ENCODE measurements at regions not wholly inside any gene's neighbourhood (a gene's known extent, or its start where the extent isn't known, plus 50 kb on each side); places are given as distances from the start of the nearest gene placed in this dataset.
A peak's percentile ranks its signal among the peaks of the same experiment; 100 is the strongest.

- no peak for DNase-seq
- H3K4me3 Mint-ChIP-seq = no peak overlapping the region
- H3K9me3 Mint-ChIP-seq = no peaks in the 10 kb centered on the region
Measured at GRCh38 chr5:34571677-34572041, 84.5 kb upstream of the RAI14 start.

DNA sequence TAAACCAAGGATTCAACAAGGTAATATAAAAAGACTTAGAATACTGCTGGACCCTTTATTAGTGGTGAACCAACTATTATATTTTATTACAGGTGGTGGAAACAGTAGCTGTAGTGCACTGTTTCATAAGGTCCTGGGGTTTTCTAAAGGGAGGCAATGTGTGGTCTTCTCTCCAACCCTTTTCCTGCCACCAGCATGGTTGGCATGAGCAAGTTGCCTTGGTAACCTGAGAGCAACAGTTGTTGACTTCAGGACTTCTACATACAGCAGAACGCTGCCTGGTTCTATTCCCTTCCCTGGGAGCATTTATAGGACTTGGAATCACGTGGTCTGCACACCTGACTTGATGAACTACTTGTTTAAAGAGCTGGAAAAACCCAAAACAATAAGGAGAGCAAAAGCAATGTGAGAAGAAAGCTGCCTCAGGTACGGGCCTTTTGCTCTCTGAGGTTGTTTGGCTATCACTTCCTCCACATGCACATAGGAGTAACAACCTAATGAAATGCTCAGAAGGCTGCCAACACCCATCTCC is 81.1 kb upstream of the RAI14 start:
- DNase-seq (no peak), ATAC-seq (replicated peaks) (no peak)
- peaks cover 8 to 36% of the 10 kb centered on the region in 2 donors for H3K27me3 Mint-ChIP-seq
- H3K4me1 Mint-ChIP-seq (ENCODE audit: low read depth in 2 of 2) = no peaks in the 10 kb centered on the region
- H3K36me3 Mint-ChIP-seq (ENCODE audit: insufficient read depth) = no peaks in the 10 kb centered on the region
- H3K9me3 Mint-ChIP-seq = no peaks in the 10 kb centered on the region
- no peak overlapping the region for H3K27ac Mint-ChIP-seq
- H3K4me3 Mint-ChIP-seq = no peak overlapping the region

More at GRCh38 chr5:34571677-34572041, 84.5 kb upstream of the RAI14 start:
- ATAC-seq (replicated peaks) = no peak
- H3K36me3 Mint-ChIP-seq (ENCODE audit: insufficient read depth) = no peaks in the 10 kb centered on the region
- peaks cover 6 to 34% of the 10 kb centered on the region in 2 donors for H3K27me3 Mint-ChIP-seq
- no peak overlapping the region for H3K27ac Mint-ChIP-seq
- no peaks in the 10 kb centered on the region for H3K4me1 Mint-ChIP-seq (ENCODE audit: low read depth in 2 of 2)

GRCh38 chr5:34576891-34577666 is 79.0 kb upstream of the RAI14 start:
- Mint-ChIP-seq H3K9me3 (no peaks in the 10 kb centered on the region), H3K27me3 (peaks cover 15 to 37% of the 10 kb centered on the region in 2 donors), H3K36me3 (ENCODE audit: insufficient read depth) (no peaks in the 10 kb centered on the region), H3K4me1 (ENCODE audit: low read depth in 2 of 2) (no peaks in the 10 kb centered on the region), H3K4me3 (no peak overlapping the region), H3K27ac (no peak overlapping the region)
- DNase-seq (no peak), ATAC-seq (replicated peaks) (no peak)

GRCh38 chr5:34578962-34579361 is 77.2 kb upstream of the RAI14 start:
- no peak for DNase-seq
- no peak for ATAC-seq (replicated peaks)
- Mint-ChIP-seq H3K4me3 (no peak overlapping the region), H3K9me3 (no peaks in the 10 kb centered on the region), H3K27me3 (peaks cover 15 to 40% of the 10 kb centered on the region in 2 donors), H3K36me3 (ENCODE audit: insufficient read depth) (no peaks in the 10 kb centered on the region), H3K27ac (no peak overlapping the region), H3K4me1 (ENCODE audit: low read depth in 2 of 2) (no peaks in the 10 kb centered on the region)

DNA sequence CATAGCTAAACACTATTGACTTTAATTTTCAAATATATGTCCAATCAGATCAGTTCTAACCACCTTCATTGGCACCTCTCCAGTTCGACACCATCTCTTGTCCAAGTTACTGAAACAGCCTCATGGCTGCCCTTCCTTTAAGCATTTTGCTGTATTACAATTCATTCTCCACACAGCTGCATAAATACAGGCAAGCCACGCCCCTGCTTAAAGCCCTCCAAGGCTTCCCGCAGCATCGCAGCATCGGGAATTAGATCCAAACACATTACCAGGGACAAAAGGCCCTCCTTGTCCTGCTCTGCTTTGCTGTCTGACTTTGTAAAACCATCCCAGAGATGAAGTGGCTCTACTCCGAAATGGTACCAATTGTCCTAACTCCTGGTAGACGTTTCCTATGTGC is 75.1 kb upstream of the RAI14 start:
- DNase-seq (no peak), ATAC-seq (replicated peaks) (no peak)
- no peaks in the 10 kb centered on the region for H3K4me1 Mint-ChIP-seq (ENCODE audit: low read depth in 2 of 2)
- H3K4me3 Mint-ChIP-seq = no peak overlapping the region
- H3K27ac Mint-ChIP-seq = no peak overlapping the region
- H3K9me3 Mint-ChIP-seq = no peaks in the 10 kb centered on the region
- H3K27me3 Mint-ChIP-seq = peaks cover 23 to 58% of the 10 kb centered on the region in 2 donors
- no peaks in the 10 kb centered on the region for H3K36me3 Mint-ChIP-seq (ENCODE audit: insufficient read depth)

GRCh38 chr5:34582371-34582770 is 73.8 kb upstream of the RAI14 start:
- no peaks in the 10 kb centered on the region for H3K9me3 Mint-ChIP-seq
- H3K27ac Mint-ChIP-seq = peak overlapping the region in 1 of 2 donors; percentile 57
- no peaks in the 10 kb centered on the region for H3K4me1 Mint-ChIP-seq (ENCODE audit: low read depth in 2 of 2)
- DNase-seq (no peak), ATAC-seq (replicated peaks) (no peak)
- H3K36me3 Mint-ChIP-seq (ENCODE audit: insufficient read depth) = no peaks in the 10 kb centered on the region
- H3K4me3 Mint-ChIP-seq = no peak overlapping the region
- peaks cover 29 to 67% of the 10 kb centered on the region in 2 donors for H3K27me3 Mint-ChIP-seq

DNA sequence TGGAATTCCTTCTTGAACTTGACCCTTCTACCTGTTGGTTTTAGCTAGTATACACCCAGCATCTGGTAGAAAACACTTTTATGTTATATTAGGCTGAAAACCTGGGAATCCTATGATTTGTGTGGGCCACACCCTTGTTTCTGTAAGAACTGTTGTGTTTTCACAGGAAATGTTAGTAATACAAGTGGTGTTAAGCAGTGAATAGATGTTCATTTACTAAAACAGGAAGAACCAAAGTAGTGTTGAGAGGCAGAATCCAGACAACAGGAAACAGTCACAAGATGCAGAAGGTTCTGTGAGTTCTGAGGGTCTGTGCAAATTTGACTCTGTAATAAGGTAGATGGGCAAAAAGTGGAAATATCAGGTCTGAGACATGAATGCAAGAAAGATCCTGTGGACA is 73.0 kb upstream of the RAI14 start:
- peaks cover 29 to 66% of the 10 kb centered on the region in 2 donors for H3K27me3 Mint-ChIP-seq
- H3K36me3 Mint-ChIP-seq (ENCODE audit: insufficient read depth) = no peaks in the 10 kb centered on the region
- no peak overlapping the region for H3K27ac Mint-ChIP-seq
- H3K4me1 Mint-ChIP-seq (ENCODE audit: low read depth in 2 of 2) = no peaks in the 10 kb centered on the region
- DNase-seq = no peak
- no peaks in the 10 kb centered on the region for H3K9me3 Mint-ChIP-seq
- no peak for ATAC-seq (replicated peaks)
- no peak overlapping the region for H3K4me3 Mint-ChIP-seq

DNA sequence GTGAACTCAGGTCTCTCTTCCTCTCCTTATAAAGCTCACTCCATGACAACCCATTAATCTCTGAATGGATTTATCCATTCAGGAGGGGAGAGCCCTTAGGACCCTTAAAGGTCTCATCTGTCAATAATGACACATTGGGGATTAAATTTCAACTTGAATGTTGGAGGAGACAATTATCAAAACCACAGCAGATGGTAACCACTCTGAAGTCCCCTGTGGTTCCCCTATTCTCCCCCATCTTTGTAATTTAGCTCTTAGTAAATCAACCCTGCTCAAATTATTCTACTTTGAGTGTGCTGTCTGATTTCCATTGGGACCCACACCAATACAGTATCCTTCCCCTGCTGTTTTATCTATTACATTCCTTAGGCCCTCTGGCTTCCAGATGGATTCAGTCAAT is 72.0 kb upstream of the RAI14 start:
- ATAC-seq (replicated peaks) (no peak), DNase-seq (no peak)
- Mint-ChIP-seq H3K36me3 (ENCODE audit: insufficient read depth) (no peaks in the 10 kb centered on the region), H3K4me1 (ENCODE audit: low read depth in 2 of 2) (no peaks in the 10 kb centered on the region), H3K9me3 (no peaks in the 10 kb centered on the region), H3K27me3 (peaks cover 29 to 64% of the 10 kb centered on the region in 2 donors), H3K27ac (no peak overlapping the region), H3K4me3 (no peak overlapping the region)

GRCh38 chr5:34585601-34586104 is 70.5 kb upstream of the RAI14 start:
- peaks cover 25 to 60% of the 10 kb centered on the region in 2 donors for H3K27me3 Mint-ChIP-seq
- H3K27ac Mint-ChIP-seq = no peak overlapping the region
- H3K36me3 Mint-ChIP-seq (ENCODE audit: insufficient read depth) = no peaks in the 10 kb centered on the region
- H3K4me3 Mint-ChIP-seq = no peak overlapping the region
- no peak for ATAC-seq (replicated peaks)
- H3K4me1 Mint-ChIP-seq (ENCODE audit: low read depth in 2 of 2) = no peaks in the 10 kb centered on the region
- DNase-seq = no peak
- no peaks in the 10 kb centered on the region for H3K9me3 Mint-ChIP-seq

DNA sequence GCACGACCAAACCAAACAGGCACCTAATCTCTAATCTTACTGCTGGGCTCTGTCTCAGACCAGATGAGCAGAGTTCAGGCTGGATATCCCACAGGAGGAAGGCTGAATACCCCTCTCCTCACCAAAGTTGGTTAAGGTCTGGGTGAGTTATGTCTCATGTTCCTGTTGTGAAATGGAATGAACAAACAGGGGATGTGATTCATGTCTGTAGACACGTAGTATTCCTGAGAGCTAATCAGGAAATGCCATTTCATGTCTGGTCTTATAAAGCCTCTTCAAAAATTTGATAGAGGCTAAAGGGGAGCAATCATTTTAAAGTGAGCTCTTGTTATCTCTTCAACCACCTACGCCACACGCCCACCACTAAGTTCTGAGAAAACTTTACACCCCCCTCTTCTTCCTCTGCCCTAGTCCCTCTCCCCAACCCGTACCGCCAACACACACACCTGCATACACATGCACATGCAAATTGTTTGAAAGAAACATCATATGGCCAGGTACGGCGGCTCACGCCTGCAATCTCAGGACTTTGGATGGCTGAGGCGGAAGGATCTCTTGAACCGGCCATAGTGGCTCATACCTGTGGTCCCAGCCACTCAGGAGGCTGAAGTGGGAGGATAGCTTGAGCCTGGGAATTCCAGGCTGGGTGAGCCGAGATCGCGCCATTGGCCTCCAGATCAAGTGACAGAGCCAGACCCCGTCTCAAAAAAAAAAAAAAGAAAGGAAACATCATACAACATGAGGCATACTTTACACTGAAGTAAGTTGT is 69.8 kb upstream of the RAI14 start:
- DNase-seq = no peak
- no peaks in the 10 kb centered on the region for H3K4me1 Mint-ChIP-seq (ENCODE audit: low read depth in 2 of 2)
- H3K9me3 Mint-ChIP-seq = no peaks in the 10 kb centered on the region
- H3K27ac Mint-ChIP-seq = no peak overlapping the region
- peaks cover 25 to 53% of the 10 kb centered on the region in 2 donors for H3K27me3 Mint-ChIP-seq
- no peak for ATAC-seq (replicated peaks)
- H3K36me3 Mint-ChIP-seq (ENCODE audit: insufficient read depth) = no peaks in the 10 kb centered on the region
- no peak overlapping the region for H3K4me3 Mint-ChIP-seq

DNA sequence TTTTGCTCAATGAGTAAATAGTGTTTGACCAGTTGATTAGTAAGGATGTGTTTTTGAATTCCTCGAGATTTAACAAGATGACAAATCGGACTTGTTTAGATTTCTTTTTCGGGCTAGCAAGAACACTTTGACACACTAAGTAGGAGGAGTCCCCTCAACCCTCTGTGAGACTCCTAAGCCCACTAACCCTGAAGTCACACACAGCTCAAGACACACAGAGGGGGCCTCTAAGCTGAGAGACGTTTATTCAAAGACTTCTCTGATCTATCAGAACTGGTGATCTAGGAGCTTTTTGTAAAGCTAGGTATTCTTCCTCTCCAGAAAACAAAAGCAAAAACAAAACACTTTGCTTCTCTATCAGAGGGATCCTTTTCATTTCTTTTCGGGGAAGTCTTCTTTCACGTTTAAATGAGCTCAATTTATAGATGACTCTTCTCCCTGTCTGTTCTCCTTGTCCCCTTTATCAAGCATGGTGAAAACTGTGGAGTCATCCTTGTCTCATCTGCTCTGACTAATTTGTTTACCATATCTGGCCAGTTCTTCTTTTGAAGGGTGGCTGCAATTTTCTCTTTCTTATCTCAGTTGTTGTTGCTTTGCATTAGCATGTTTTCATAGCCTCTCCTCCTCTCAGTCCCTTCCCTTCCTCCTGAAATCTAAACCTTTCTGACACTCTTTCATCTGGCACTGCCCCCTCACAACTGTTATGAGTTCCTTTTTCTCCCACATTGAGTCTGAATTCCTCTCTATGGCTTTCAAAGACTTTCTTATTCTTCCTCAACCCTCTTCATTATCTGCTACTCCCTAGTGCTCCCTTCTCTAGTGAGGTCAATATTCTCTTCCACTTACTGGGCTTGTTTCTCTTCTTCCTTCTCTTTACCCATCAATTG is 68.5 kb upstream of the RAI14 start:
- Mint-ChIP-seq H3K27me3 (peaks cover 33 to 50% of the 10 kb centered on the region in 2 donors), H3K9me3 (no peaks in the 10 kb centered on the region), H3K36me3 (ENCODE audit: insufficient read depth) (no peaks in the 10 kb centered on the region), H3K4me1 (ENCODE audit: low read depth in 2 of 2) (no peaks in the 10 kb centered on the region), H3K27ac (no peak overlapping the region), H3K4me3 (no peak overlapping the region)
- DNase-seq (no peak), ATAC-seq (replicated peaks) (no peak)

- Mint-ChIP-seq H3K36me3 (ENCODE audit: insufficient read depth) (no peaks in the 10 kb centered on the region), H3K4me3 (no peak overlapping the region), H3K27ac (no peak overlapping the region)
Measured at GRCh38 chr5:34589832-34590231, 66.3 kb upstream of the RAI14 start.

GRCh38 chr5:34591723-34592122 is 64.4 kb upstream of the RAI14 start:
- Mint-ChIP-seq H3K4me3 (no peak overlapping the region), H3K27me3 (peaks cover 19 to 22% of the 10 kb centered on the region in 2 donors), H3K9me3 (no peaks in the 10 kb centered on the region), H3K4me1 (ENCODE audit: low read depth in 2 of 2) (no peaks in the 10 kb centered on the region), H3K27ac (no peak overlapping the region), H3K36me3 (ENCODE audit: insufficient read depth) (no peaks in the 10 kb centered on the region)
- DNase-seq (no peak), ATAC-seq (replicated peaks) (no peak)

More at GRCh38 chr5:34589832-34590231, 66.3 kb upstream of the RAI14 start:
- ATAC-seq (replicated peaks) (no peak), DNase-seq (no peak)
- Mint-ChIP-seq H3K9me3 (no peaks in the 10 kb centered on the region), H3K27me3 (peaks cover 33 to 41% of the 10 kb centered on the region in 2 donors), H3K4me1 (ENCODE audit: low read depth in 2 of 2) (no peaks in the 10 kb centered on the region)

Measured in effector memory CD8-positive, alpha-beta T cell (primary cell).